CD1c-positive myeloid dendritic cell (primary cell): ENCODE measurements at regions not wholly inside any gene's neighbourhood (a gene's known extent, or its start where the extent isn't known, plus 50 kb on each side); places are given as distances from the start of the nearest gene placed in this dataset.
"Not testable (repeated sequence)": the region's sequence is repeated elsewhere in the genome, so short reads cannot be mapped to it uniquely, and the experiment has no call there.

Experiments
- DNase-seq: peaks from one replicate; pipeline ENCODE4 v3.0.0-alpha.2; 2016; ENCODE audit errors: extremely low spot score

GRCh38 chr3:159045279-159045885 lies 243.5 kb downstream of the MFSD1 start:
- DNase-seq, result no peak

GRCh38 chr3:159047361-159047760 lies 245.5 kb downstream of the MFSD1 start:
- DNase-seq, result no peak

GRCh38 chr3:159052494-159052893 lies 250.6 kb downstream of the MFSD1 start:
- DNase-seq, result not testable (repeated sequence)

GRCh38 chr3:159057621-159058020 lies 255.8 kb downstream of the MFSD1 start:
- DNase-seq, result no peak

- DNase-seq, result no peak
These were observed 257.0 kb downstream of the MFSD1 start for GRCh38 chr3:159058859-159059258.

GRCh38 chr3:159059395-159059794 lies 257.5 kb downstream of the MFSD1 start:
- no peak for DNase-seq

- no peak for DNase-seq
These were observed 261.0 kb downstream of the MFSD1 start for GRCh38 chr3:159062734-159063410.

- DNase-seq, result no peak
These were observed 267.2 kb downstream of the MFSD1 start, which contains the start of gene IQCJ for GRCh38 chr3:159069091-159069490. Gene IQCJ (plus strand): TSS chr3:159069319.

GRCh38 chr3:159069866-159070425 lies 268.1 kb downstream of the MFSD1 start:
- DNase-seq, result no peak

GRCh38 chr3:159074756-159075701 lies 273.2 kb downstream of the MFSD1 start:
- no peak for DNase-seq

- DNase-seq, result no peak
These were observed 276.0 kb downstream of the MFSD1 start for GRCh38 chr3:159077860-159078259.

- DNase-seq, result no peak
These were observed 278.4 kb downstream of the MFSD1 start for GRCh38 chr3:159080256-159080655.

- no peak for DNase-seq
These were observed 279.0 kb downstream of the MFSD1 start for GRCh38 chr3:159080821-159081220.

- no peak for DNase-seq
These were observed 280.7 kb downstream of the MFSD1 start for GRCh38 chr3:159082519-159082918.

- no peak for DNase-seq
These were observed 290.1 kb downstream of the MFSD1 start for GRCh38 chr3:159091936-159092335.

- no peak for DNase-seq
These were observed 300.1 kb downstream of the MFSD1 start for GRCh38 chr3:159102001-159102400.

- DNase-seq, result no peak
These were observed 310.9 kb downstream of the MFSD1 start for GRCh38 chr3:159112724-159113123.

- no peak for DNase-seq
These were observed 311.5 kb downstream of the MFSD1 start for GRCh38 chr3:159113221-159113875.

GRCh38 chr3:159114582-159114981 lies 312.7 kb downstream of the MFSD1 start:
- no peak for DNase-seq

GRCh38 chr3:159123877-159124276 lies 322.0 kb downstream of the MFSD1 start:
- no peak for DNase-seq

- DNase-seq, result no peak
These were observed 324.6 kb downstream of the MFSD1 start for GRCh38 chr3:159126261-159127020.
